ENCODE measurements at regions not wholly inside any gene's neighbourhood (a gene's known extent, or its start where the extent isn't known, plus 50 kb on each side); places are given as distances from the start of the nearest gene placed in this dataset.

- DNase-seq, result no peak
- WGBS (ENCODE audit: insufficient coverage), result no CpG with 5 or more reads among the region's 5 CpGs
- Histone ChIP-seq H3K36me3 (ENCODE audit: control insufficient read depth, insufficient read depth, low read length) (no peaks in the 10 kb centered on the region), H3K27ac (ENCODE audit: low read length) (no peak overlapping the region), H3K27me3 (ENCODE audit: control insufficient read depth, insufficient read depth, low read length) (no peaks in the 10 kb centered on the region), H3K9me3 (replicated peaks; ENCODE audit: control insufficient read depth, low read depth, low read length) (no peaks in the 10 kb centered on the region), H3K4me3 (ENCODE audit: low read length) (no peak overlapping the region), H3K4me1 (ENCODE audit: control insufficient read depth, insufficient read depth, low read length) (no peaks in the 10 kb centered on the region)
Observed at GRCh38 chr2:142280831-142281230, 150.0 kb upstream of the LRP1B start.

- H3K36me3 ChIP-seq (ENCODE audit: control insufficient read depth, insufficient read depth, low read length), result no peaks in the 10 kb centered on the region
- H3K27me3 ChIP-seq (ENCODE audit: control insufficient read depth, insufficient read depth, low read length), result no peaks in the 10 kb centered on the region
- no peak for DNase-seq
- H3K9me3 ChIP-seq (replicated peaks; ENCODE audit: control insufficient read depth, low read depth, low read length), result no peaks in the 10 kb centered on the region
- H3K4me3 ChIP-seq (ENCODE audit: low read length), result no peak overlapping the region
- H3K4me1 ChIP-seq (ENCODE audit: control insufficient read depth, insufficient read depth, low read length), result no peaks in the 10 kb centered on the region
- no peak overlapping the region for H3K27ac ChIP-seq (ENCODE audit: low read length)
- no CpG with 5 or more reads among the region's 2 CpGs for WGBS (ENCODE audit: insufficient coverage)
Observed at GRCh38 chr2:142270990-142271389, 140.2 kb upstream of the LRP1B start.

GRCh38 chr2:142270291-142270690 lies 139.5 kb upstream of the LRP1B start:
- H3K27me3 ChIP-seq (ENCODE audit: control insufficient read depth, insufficient read depth, low read length), result no peaks in the 10 kb centered on the region
- no peaks in the 10 kb centered on the region for H3K36me3 ChIP-seq (ENCODE audit: control insufficient read depth, insufficient read depth, low read length)
- no peaks in the 10 kb centered on the region for H3K4me1 ChIP-seq (ENCODE audit: control insufficient read depth, insufficient read depth, low read length)
- H3K27ac ChIP-seq (ENCODE audit: low read length), result no peak overlapping the region
- no peaks in the 10 kb centered on the region for H3K9me3 ChIP-seq (replicated peaks; ENCODE audit: control insufficient read depth, low read depth, low read length)
- DNase-seq, result no peak
- WGBS (ENCODE audit: insufficient coverage), result 73% methylated on average over 2 of the region's 2 CpGs
- no peak overlapping the region for H3K4me3 ChIP-seq (ENCODE audit: low read length)

GRCh38 chr2:142259356-142259755 lies 128.5 kb upstream of the LRP1B start:
- Histone ChIP-seq H3K27ac (ENCODE audit: low read length) (no peak overlapping the region), H3K27me3 (ENCODE audit: control insufficient read depth, insufficient read depth, low read length) (no peaks in the 10 kb centered on the region), H3K9me3 (replicated peaks; ENCODE audit: control insufficient read depth, low read depth, low read length) (no peaks in the 10 kb centered on the region), H3K36me3 (ENCODE audit: control insufficient read depth, insufficient read depth, low read length) (no peaks in the 10 kb centered on the region), H3K4me3 (ENCODE audit: low read length) (no peak overlapping the region), H3K4me1 (ENCODE audit: control insufficient read depth, insufficient read depth, low read length) (no peaks in the 10 kb centered on the region)
- no peak for DNase-seq
- 100% methylated on average over 3 of the region's 5 CpGs for WGBS (ENCODE audit: insufficient coverage)

GRCh38 chr2:142254031-142254430 lies 123.2 kb upstream of the LRP1B start:
- no peaks in the 10 kb centered on the region for H3K9me3 ChIP-seq (replicated peaks; ENCODE audit: control insufficient read depth, low read depth, low read length)
- no peaks in the 10 kb centered on the region for H3K4me1 ChIP-seq (ENCODE audit: control insufficient read depth, insufficient read depth, low read length)
- H3K36me3 ChIP-seq (ENCODE audit: control insufficient read depth, insufficient read depth, low read length), result no peaks in the 10 kb centered on the region
- no CpG with 5 or more reads among the region's 1 CpG for WGBS (ENCODE audit: insufficient coverage)
- no peaks in the 10 kb centered on the region for H3K27me3 ChIP-seq (ENCODE audit: control insufficient read depth, insufficient read depth, low read length)
- no peak overlapping the region for H3K27ac ChIP-seq (ENCODE audit: low read length)
- no peak for DNase-seq
- H3K4me3 ChIP-seq (ENCODE audit: low read length), result no peak overlapping the region

GRCh38 chr2:142241016-142241415 lies 110.2 kb upstream of the LRP1B start:
- WGBS (ENCODE audit: insufficient coverage), result no CpG with 5 or more reads among the region's 2 CpGs
- Histone ChIP-seq H3K4me1 (ENCODE audit: control insufficient read depth, insufficient read depth, low read length) (no peaks in the 10 kb centered on the region), H3K36me3 (ENCODE audit: control insufficient read depth, insufficient read depth, low read length) (no peaks in the 10 kb centered on the region), H3K4me3 (ENCODE audit: low read length) (no peak overlapping the region), H3K27ac (ENCODE audit: low read length) (no peak overlapping the region), H3K9me3 (replicated peaks; ENCODE audit: control insufficient read depth, low read depth, low read length) (no peaks in the 10 kb centered on the region), H3K27me3 (ENCODE audit: control insufficient read depth, insufficient read depth, low read length) (no peaks in the 10 kb centered on the region)
- no peak for DNase-seq

GRCh38 chr2:142236181-142236580 lies 105.4 kb upstream of the LRP1B start:
- no peak for DNase-seq
- H3K4me3 ChIP-seq (ENCODE audit: low read length), result no peak overlapping the region
- no peaks in the 10 kb centered on the region for H3K27me3 ChIP-seq (ENCODE audit: control insufficient read depth, insufficient read depth, low read length)
- no peaks in the 10 kb centered on the region for H3K36me3 ChIP-seq (ENCODE audit: control insufficient read depth, insufficient read depth, low read length)
- no peak overlapping the region for H3K27ac ChIP-seq (ENCODE audit: low read length)
- H3K4me1 ChIP-seq (ENCODE audit: control insufficient read depth, insufficient read depth, low read length), result peaks cover 2% of the 10 kb centered on the region
- no CpG with 5 or more reads among the region's 2 CpGs for WGBS (ENCODE audit: insufficient coverage)
- no peaks in the 10 kb centered on the region for H3K9me3 ChIP-seq (replicated peaks; ENCODE audit: control insufficient read depth, low read depth, low read length)

GRCh38 chr2:142234741-142235140 lies 103.9 kb upstream of the LRP1B start:
- DNase-seq, result peak; percentile 11
- Histone ChIP-seq H3K9me3 (replicated peaks; ENCODE audit: control insufficient read depth, low read depth, low read length) (no peaks in the 10 kb centered on the region), H3K27me3 (ENCODE audit: control insufficient read depth, insufficient read depth, low read length) (no peaks in the 10 kb centered on the region), H3K4me3 (ENCODE audit: low read length) (no peak overlapping the region), H3K4me1 (ENCODE audit: control insufficient read depth, insufficient read depth, low read length) (peaks cover 2% of the 10 kb centered on the region), H3K27ac (ENCODE audit: low read length) (no peak overlapping the region), H3K36me3 (ENCODE audit: control insufficient read depth, insufficient read depth, low read length) (no peaks in the 10 kb centered on the region)
- no CpG with 5 or more reads among the region's 3 CpGs for WGBS (ENCODE audit: insufficient coverage)

GRCh38 chr2:142223309-142223708 lies 92.5 kb upstream of the LRP1B start:
- Histone ChIP-seq H3K4me1 (ENCODE audit: control insufficient read depth, insufficient read depth, low read length) (no peaks in the 10 kb centered on the region), H3K4me3 (ENCODE audit: low read length) (no peak overlapping the region), H3K36me3 (ENCODE audit: control insufficient read depth, insufficient read depth, low read length) (no peaks in the 10 kb centered on the region), H3K27ac (ENCODE audit: low read length) (no peak overlapping the region), H3K27me3 (ENCODE audit: control insufficient read depth, insufficient read depth, low read length) (no peaks in the 10 kb centered on the region), H3K9me3 (replicated peaks; ENCODE audit: control insufficient read depth, low read depth, low read length) (no peaks in the 10 kb centered on the region)
- DNase-seq, result no peak

- Histone ChIP-seq H3K9me3 (replicated peaks; ENCODE audit: control insufficient read depth, low read depth, low read length) (no peaks in the 10 kb centered on the region), H3K27ac (ENCODE audit: low read length) (no peak overlapping the region), H3K27me3 (ENCODE audit: control insufficient read depth, insufficient read depth, low read length) (no peaks in the 10 kb centered on the region), H3K36me3 (ENCODE audit: control insufficient read depth, insufficient read depth, low read length) (no peaks in the 10 kb centered on the region), H3K4me3 (ENCODE audit: low read length) (no peak overlapping the region), H3K4me1 (ENCODE audit: control insufficient read depth, insufficient read depth, low read length) (no peaks in the 10 kb centered on the region)
- WGBS (ENCODE audit: insufficient coverage), result no CpG with 5 or more reads among the region's 1 CpG
- DNase-seq, result no peak
Observed at GRCh38 chr2:142222715-142223114, 91.9 kb upstream of the LRP1B start.

- Histone ChIP-seq H3K9me3 (replicated peaks; ENCODE audit: control insufficient read depth, low read depth, low read length) (no peaks in the 10 kb centered on the region), H3K27me3 (ENCODE audit: control insufficient read depth, insufficient read depth, low read length) (no peaks in the 10 kb centered on the region), H3K4me3 (ENCODE audit: low read length) (no peak overlapping the region), H3K27ac (ENCODE audit: low read length) (no peak overlapping the region), H3K36me3 (ENCODE audit: control insufficient read depth, insufficient read depth, low read length) (no peaks in the 10 kb centered on the region), H3K4me1 (ENCODE audit: control insufficient read depth, insufficient read depth, low read length) (no peaks in the 10 kb centered on the region)
- 60% methylated on average over 1 of the region's 3 CpGs for WGBS (ENCODE audit: insufficient coverage)
- DNase-seq, result peak; percentile 21
Observed at GRCh38 chr2:142220901-142221300, 90.1 kb upstream of the LRP1B start.
